ENCODE measurements at regions not wholly inside any gene's neighbourhood (a gene's known extent, or its start where the extent isn't known, plus 50 kb on each side); places are given as distances from the start of the nearest gene placed in this dataset.

- no peaks in the 10 kb centered on the region for H3K36me3 Mint-ChIP-seq (ENCODE audit: low read depth)
- no peaks in the 10 kb centered on the region for H3K9me3 Mint-ChIP-seq
These were observed 60.8 kb upstream of the TSPAN8 start for GRCh38 chr12:71218616-71219015.

GRCh38 chr12:71216725-71217579 is 59.2 kb upstream of the TSPAN8 start:
- Mint-ChIP-seq H3K36me3 (ENCODE audit: low read depth) (no peaks in the 10 kb centered on the region), H3K9me3 (no peaks in the 10 kb centered on the region), H3K4me1 (peaks cover 9% of the 10 kb centered on the region), H3K27ac (no peak overlapping the region), H3K27me3 (ENCODE audit: low read depth) (no peaks in the 10 kb centered on the region), H3K4me3 (no peak overlapping the region)
- TF ChIP-seq CTCF (IDR thresholded peaks at IDR 0.05; ENCODE audit: unreplicated experiment in 3 of 3) = peak; percentile 26 to 51 (median 34)

More at GRCh38 chr12:71218616-71219015, 60.8 kb upstream of the TSPAN8 start:
- no peak overlapping the region for H3K27ac Mint-ChIP-seq
- no peak for TF ChIP-seq CTCF (IDR thresholded peaks at IDR 0.05; ENCODE audit: unreplicated experiment in 3 of 3)
- peaks cover 9% of the 10 kb centered on the region for H3K4me1 Mint-ChIP-seq
- H3K27me3 Mint-ChIP-seq (ENCODE audit: low read depth) = no peaks in the 10 kb centered on the region
- H3K4me3 Mint-ChIP-seq = no peak overlapping the region

- Mint-ChIP-seq H3K9me3 (peaks cover 6% of the 10 kb centered on the region), H3K27ac (peak overlapping the region; percentile 82 to 86 (median 83)), H3K4me1 (peaks cover 9% of the 10 kb centered on the region), H3K4me3 (no peak overlapping the region), H3K36me3 (ENCODE audit: low read depth) (no peaks in the 10 kb centered on the region), H3K27me3 (ENCODE audit: low read depth) (no peaks in the 10 kb centered on the region)
- TF ChIP-seq CTCF (IDR thresholded peaks at IDR 0.05; ENCODE audit: unreplicated experiment in 3 of 3) = no peak
These were observed 56.9 kb upstream of the TSPAN8 start for GRCh38 chr12:71214511-71215285.

- H3K4me3 Mint-ChIP-seq = no peak overlapping the region
These were observed 50.4 kb upstream of the TSPAN8 start for GRCh38 chr12:71208053-71208685.

More at GRCh38 chr12:71208053-71208685, 50.4 kb upstream of the TSPAN8 start:
- H3K27me3 Mint-ChIP-seq (ENCODE audit: low read depth) = no peaks in the 10 kb centered on the region
- no peak overlapping the region for H3K27ac Mint-ChIP-seq
- no peaks in the 10 kb centered on the region for H3K36me3 Mint-ChIP-seq (ENCODE audit: low read depth)
- H3K4me1 Mint-ChIP-seq = no peaks in the 10 kb centered on the region
- peaks cover 41% of the 10 kb centered on the region for H3K9me3 Mint-ChIP-seq
- TF ChIP-seq CTCF (IDR thresholded peaks at IDR 0.05; ENCODE audit: unreplicated experiment in 3 of 3) = no peak
